HUES48 (cell line): ENCODE measurements at regions not wholly inside any gene's neighbourhood (a gene's known extent, or its start where the extent isn't known, plus 50 kb on each side); places are given as distances from the start of the nearest gene placed in this dataset.

ENCODE experiments used
- H3K27ac ChIP-seq: one replicate; pipeline ENCODE4 v1.7.0; 2013; ENCODE audit warnings: low read depth, low read length, inconsistent platforms
- H3K27me3 ChIP-seq: 2 replicates; pipeline ENCODE4 v1.6.1; 2013; ENCODE audit warnings: mild to moderate bottlenecking, low read length; ENCODE audit not compliant: control insufficient read depth, insufficient read depth
- H3K36me3 ChIP-seq: 2 replicates; pipeline ENCODE4 v1.6.1; 2013; ENCODE audit warnings: low read length; ENCODE audit not compliant: control insufficient read depth, insufficient read depth
- H3K4me1 ChIP-seq: 2 replicates; pipeline ENCODE4 v1.6.1; 2013; ENCODE audit warnings: mild to moderate bottlenecking, low read length; ENCODE audit not compliant: control insufficient read depth, insufficient read depth
- H3K4me3 ChIP-seq: 2 replicates; pipeline ENCODE4 v1.5.1; 2013; ENCODE audit warnings: mild to moderate bottlenecking, low read depth, low read length
- H3K9ac ChIP-seq: 2 replicates; pipeline ENCODE4 v1.6.1; 2013; ENCODE audit warnings: mild to moderate bottlenecking, low read depth, low read length, moderate library complexity
- H3K9me3 ChIP-seq: 2 replicates; pipeline ENCODE4 v1.6.1; 2013; ENCODE audit warnings: low read length; ENCODE audit not compliant: control insufficient read depth, insufficient read depth

- Histone ChIP-seq H3K36me3 (no peaks in the 10 kb centered on the region), H3K9me3 (no peaks in the 10 kb centered on the region), H3K9ac (no peak overlapping the region), H3K4me3 (no peak overlapping the region), H3K4me1 (no peaks in the 10 kb centered on the region), H3K27ac (no peak overlapping the region), H3K27me3 (no peaks in the 10 kb centered on the region)
Observed at GRCh38 chrX:95218976-95219375, 1465.7 kb upstream of the DIAPH2 start.

- H3K9ac ChIP-seq: no peak overlapping the region
- H3K27me3 ChIP-seq: peaks cover under 1% of the 10 kb centered on the region; the same call in 1 of the 2 replicates
- H3K36me3 ChIP-seq: no peaks in the 10 kb centered on the region
- no peak overlapping the region for H3K4me3 ChIP-seq
- no peaks in the 10 kb centered on the region for H3K4me1 ChIP-seq
- no peaks in the 10 kb centered on the region for H3K9me3 ChIP-seq
- H3K27ac ChIP-seq: no peak overlapping the region
Observed at GRCh38 chrX:95248386-95248785, 1436.3 kb upstream of the DIAPH2 start.

- H3K27me3 ChIP-seq: no peaks in the 10 kb centered on the region
- no peak overlapping the region for H3K9ac ChIP-seq
- H3K27ac ChIP-seq: peak overlapping the region; percentile 68
- peaks cover 9% of the 10 kb centered on the region; the same call in 1 of the 2 replicates for H3K4me1 ChIP-seq
- no peak overlapping the region for H3K4me3 ChIP-seq
- H3K9me3 ChIP-seq: no peaks in the 10 kb centered on the region
- no peaks in the 10 kb centered on the region for H3K36me3 ChIP-seq
Observed at GRCh38 chrX:95290455-95290854, 1394.2 kb upstream of the DIAPH2 start.

- Histone ChIP-seq H3K27ac (no peak overlapping the region), H3K36me3 (no peaks in the 10 kb centered on the region), H3K4me1 (peaks cover 9% of the 10 kb centered on the region; the same call in 1 of the 2 replicates), H3K9me3 (no peaks in the 10 kb centered on the region), H3K4me3 (no peak overlapping the region), H3K9ac (no peak overlapping the region), H3K27me3 (no peaks in the 10 kb centered on the region)
Observed at GRCh38 chrX:95291561-95291960, 1393.1 kb upstream of the DIAPH2 start.

- H3K4me1 ChIP-seq: no peaks in the 10 kb centered on the region
- no peak overlapping the region for H3K27ac ChIP-seq
- H3K36me3 ChIP-seq: no peaks in the 10 kb centered on the region
- H3K9me3 ChIP-seq: no peaks in the 10 kb centered on the region
- no peak overlapping the region for H3K9ac ChIP-seq
- no peak overlapping the region for H3K4me3 ChIP-seq
- no peaks in the 10 kb centered on the region for H3K27me3 ChIP-seq
Observed at GRCh38 chrX:95318882-95319281, 1365.8 kb upstream of the DIAPH2 start.

- H3K36me3 ChIP-seq: no peaks in the 10 kb centered on the region
- H3K9ac ChIP-seq: no peak overlapping the region
- no peaks in the 10 kb centered on the region for H3K27me3 ChIP-seq
- H3K9me3 ChIP-seq: no peaks in the 10 kb centered on the region
- no peak overlapping the region for H3K27ac ChIP-seq
- peaks cover 7% of the 10 kb centered on the region for H3K4me1 ChIP-seq
- no peak overlapping the region for H3K4me3 ChIP-seq
Observed at GRCh38 chrX:95325185-95325584, 1359.5 kb upstream of the DIAPH2 start.

- no peaks in the 10 kb centered on the region for H3K27me3 ChIP-seq
- no peak overlapping the region for H3K27ac ChIP-seq
Observed at GRCh38 chrX:95330292-95330691, 1354.3 kb upstream of the DIAPH2 start.

GRCh38 chrX:95332530-95332929, 1352.1 kb upstream of the DIAPH2 start:
- no peaks in the 10 kb centered on the region for H3K36me3 ChIP-seq
- no peaks in the 10 kb centered on the region for H3K27me3 ChIP-seq
- H3K9ac ChIP-seq: no peak overlapping the region
- no peak overlapping the region for H3K4me3 ChIP-seq
- no peak overlapping the region for H3K27ac ChIP-seq
- peaks cover 12% of the 10 kb centered on the region for H3K4me1 ChIP-seq
- no peaks in the 10 kb centered on the region for H3K9me3 ChIP-seq

More at GRCh38 chrX:95330292-95330691, 1354.3 kb upstream of the DIAPH2 start:
- Histone ChIP-seq H3K36me3 (no peaks in the 10 kb centered on the region), H3K9me3 (no peaks in the 10 kb centered on the region), H3K9ac (no peak overlapping the region), H3K4me1 (peaks cover 14% of the 10 kb centered on the region), H3K4me3 (no peak overlapping the region)

GRCh38 chrX:95346856-95347255, 1337.8 kb upstream of the DIAPH2 start:
- no peak overlapping the region for H3K4me3 ChIP-seq
- H3K9me3 ChIP-seq: no peaks in the 10 kb centered on the region
- H3K4me1 ChIP-seq: peaks cover 7% of the 10 kb centered on the region; the same call in 1 of the 2 replicates
- H3K9ac ChIP-seq: no peak overlapping the region
- H3K27me3 ChIP-seq: no peaks in the 10 kb centered on the region
- no peak overlapping the region for H3K27ac ChIP-seq
- no peaks in the 10 kb centered on the region for H3K36me3 ChIP-seq

GRCh38 chrX:95350774-95351488, 1333.7 kb upstream of the DIAPH2 start:
- Histone ChIP-seq H3K4me1 (peaks cover 7% of the 10 kb centered on the region; the same call in 1 of the 2 replicates), H3K27me3 (no peaks in the 10 kb centered on the region), H3K9me3 (no peaks in the 10 kb centered on the region), H3K27ac (no peak overlapping the region), H3K36me3 (no peaks in the 10 kb centered on the region), H3K4me3 (no peak overlapping the region), H3K9ac (no peak overlapping the region)

- H3K27me3 ChIP-seq: no peaks in the 10 kb centered on the region
- no peaks in the 10 kb centered on the region for H3K9me3 ChIP-seq
- H3K4me3 ChIP-seq: no peak overlapping the region
- H3K27ac ChIP-seq: no peak overlapping the region
- no peaks in the 10 kb centered on the region for H3K36me3 ChIP-seq
- H3K9ac ChIP-seq: no peak overlapping the region
- H3K4me1 ChIP-seq: no peaks in the 10 kb centered on the region
Observed at GRCh38 chrX:95367286-95367685, 1317.4 kb upstream of the DIAPH2 start.
